ENCODE measurements at regions not wholly inside any gene's neighbourhood (a gene's known extent, or its start where the extent isn't known, plus 50 kb on each side); places are given as distances from the start of the nearest gene placed in this dataset.

- no peak overlapping the region for H3K9ac ChIP-seq (ENCODE audit: low read length)
- RAD21 ChIA-PET (ENCODE audit: low non-redundant PET in 1 of 2, low total read pairs in 2 of 2, uncharacterized antibody in 2 of 2, unreplicated experiment in 2 of 2) = no interaction called here
- POLR2A ChIA-PET = no interaction called here
- no peaks in the 10 kb centered on the region for H3K36me3 ChIP-seq (ENCODE audit: control insufficient read depth in 1 of 2, insufficient read depth in 2 of 2, low read length in 2 of 2)
- H3K27ac ChIP-seq (ENCODE audit: low read depth, low read length) = no peak overlapping the region
- no peaks in the 10 kb centered on the region for H3K4me1 ChIP-seq (ENCODE audit: control insufficient read depth in 1 of 2, insufficient read depth in 2 of 2, low read length in 2 of 2)
- H3K4me3 ChIP-seq (replicated peaks in 1 of 2; ENCODE audit: low read depth in 1 of 2, low read length in 2 of 2) = no peak overlapping the region
- no peak for DNase-seq (ENCODE audit: low read depth, low spot score)
- ATAC-seq = no peak
- H3K4me2 ChIP-seq (ENCODE audit: low read length) = no peak overlapping the region
- CTCF ChIA-PET = no interaction called here
- intact Hi-C loops (cut with micrococcal nuclease) = no loop called here
- no peaks in the 10 kb centered on the region for H3K9me2 ChIP-seq (ENCODE audit: insufficient read depth)
- no peak for TF ChIP-seq CEBPB (IDR thresholded peaks at IDR 0.05; ENCODE audit: low read depth)
- no peak for TF ChIP-seq REST (IDR thresholded peaks at IDR 0.05; ENCODE audit: low read depth)
- TF ChIP-seq CBX3 (IDR thresholded peaks at IDR 0.05; ENCODE audit: low read depth) = no peak
- no peak for TF ChIP-seq ZNF274 (IDR thresholded peaks at IDR 0.05; ENCODE audit: low read depth, low read length)
- no peak for TF ChIP-seq MAX (IDR thresholded peaks at IDR 0.05)
- TF ChIP-seq SRF (IDR thresholded peaks at IDR 0.05; ENCODE audit: low read depth) = no peak
- TF ChIP-seq JUND (IDR thresholded peaks at IDR 0.05) = no peak
- no peak for TF ChIP-seq ATF3 (IDR thresholded peaks at IDR 0.05)
- TF ChIP-seq TCF7L2 (IDR thresholded peaks at IDR 0.05; ENCODE audit: borderline replicate concordance, extremely low read depth, insufficient read depth, insufficient read length) = no peak
- H4K20me1 ChIP-seq (ENCODE audit: insufficient read depth) = no peaks in the 10 kb centered on the region
- no peak overlapping the region for H2AFZ ChIP-seq (ENCODE audit: low read depth, low read length, poor library complexity, severe bottlenecking)
- BruUV-seq (replicated peaks) = no TSS peak
- no peaks in the 10 kb centered on the region for H3K27me3 ChIP-seq (ENCODE audit: insufficient read depth, low read length)
- H3K9me3 ChIP-seq (ENCODE audit: control insufficient read depth in 1 of 2, insufficient read depth in 1 of 2, low read depth in 1 of 2, low read length in 2 of 2) = no peaks in the 10 kb centered on the region; a peak in 1 of 4 replicates
- H3K79me2 ChIP-seq (ENCODE audit: insufficient read depth, low read length) = no peaks in the 10 kb centered on the region
Measured at GRCh38 chr5:110159202-110159601, 469.5 kb downstream of the MAN2A1 start.
